MM.1S (cell line): ENCODE measurements at regions not wholly inside any gene's neighbourhood (a gene's known extent, or its start where the extent isn't known, plus 50 kb on each side); places are given as distances from the start of the nearest gene placed in this dataset.

ENCODE experiments used
- CTCF ChIP-seq: fragments of 300-600 bp; sonication (generic); IDR thresholded peaks from 2 replicates; pipeline ENCODE4 v1.5.1; 2016; ENCODE audit warnings: antibody characterized with exemption, low read length, mixed read lengths
- EZH2 ChIP-seq: fragments of 300-600 bp; sonication (generic); optimal IDR thresholded peaks from 2 replicates; pipeline ENCODE3; 2017; ENCODE audit warnings: low read depth, mild to moderate bottlenecking, antibody characterized with exemption, low read length, mixed read lengths
- EZH2phosphoT487 ChIP-seq: fragments of 300-600 bp; sonication (generic); IDR thresholded peaks from 2 replicates; pipeline ENCODE4 v1.6.1; 2018; ENCODE audit warnings: antibody characterized with exemption, low read length

GRCh38 chr7:131747658-131748232 lies 191.3 kb upstream of the PODXL start:
- TF ChIP-seq EZH2phosphoT487 (no peak), CTCF (no peak), EZH2 (no peak)
